ENCODE measurements at regions not wholly inside any gene's neighbourhood (a gene's known extent, or its start where the extent isn't known, plus 50 kb on each side); places are given as distances from the start of the nearest gene placed in this dataset.

DNA sequence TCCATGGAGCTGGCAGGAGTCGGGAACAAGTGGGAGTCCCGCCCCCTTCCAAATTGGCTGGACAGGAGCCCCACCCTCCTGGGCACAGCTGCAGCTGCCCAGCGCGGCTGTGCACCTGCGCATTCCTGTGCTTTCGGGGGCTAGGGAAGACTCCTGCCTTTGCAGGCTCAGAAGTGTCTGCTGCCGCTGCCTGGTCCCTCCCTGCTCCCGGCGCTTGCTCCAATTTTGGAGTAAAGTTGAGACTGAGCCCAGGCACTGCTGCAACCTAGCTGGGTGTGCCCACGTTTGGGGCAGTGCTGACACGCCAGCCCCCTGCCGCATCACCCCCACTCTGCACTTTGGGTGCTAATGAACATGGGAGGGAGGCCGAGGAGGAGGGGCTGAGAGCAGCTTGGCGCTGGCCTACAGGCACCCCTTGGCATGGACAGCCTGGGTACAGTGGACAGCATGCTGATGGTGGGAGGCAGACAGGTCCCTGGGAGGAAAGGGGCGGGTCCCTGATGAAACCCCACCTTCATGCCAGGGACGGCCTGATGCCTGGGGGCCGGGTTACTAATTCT lies 399.2 kb upstream of the CNTN4 start:
- no peak for DNase-seq

DNA sequence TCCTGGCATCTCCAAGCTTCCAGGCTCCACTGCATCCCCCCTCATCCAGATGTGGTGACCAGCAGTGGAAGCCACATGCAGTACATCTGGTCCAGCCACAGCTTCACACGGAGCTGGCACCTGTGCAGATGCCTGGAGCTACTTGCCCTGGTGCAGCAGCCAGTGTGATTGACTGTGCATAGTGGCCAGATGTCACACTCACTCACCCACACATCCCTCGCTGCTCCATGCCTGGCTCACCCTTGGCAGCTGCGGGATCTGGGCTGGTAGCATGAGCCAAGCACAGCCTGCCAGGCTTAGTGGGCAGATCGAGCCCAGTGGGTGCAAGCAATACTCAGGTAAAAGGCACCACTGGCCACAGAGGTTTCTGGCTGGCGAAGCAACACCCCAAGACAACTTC lies 398.0 kb upstream of the CNTN4 start:
- no peak for DNase-seq

DNA sequence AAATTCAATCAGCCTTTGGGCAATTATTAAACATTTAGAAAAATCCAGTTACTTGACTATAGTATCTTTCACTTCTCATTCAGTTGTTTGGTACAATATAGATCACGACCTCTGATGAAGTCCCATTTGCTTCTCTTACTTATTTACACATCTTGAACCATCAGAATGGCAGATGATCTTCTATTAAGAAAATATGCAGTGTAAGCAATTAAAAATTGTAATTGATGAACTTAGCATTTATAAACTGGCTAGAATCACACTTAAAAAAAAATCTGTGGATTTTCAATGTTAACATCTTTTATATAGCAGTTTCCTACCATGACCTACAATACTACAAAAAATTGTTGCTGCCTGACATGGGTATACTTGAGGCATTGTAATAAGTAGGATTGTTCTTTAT lies 395.5 kb upstream of the CNTN4 start:
- DNase-seq, result no peak

DNA sequence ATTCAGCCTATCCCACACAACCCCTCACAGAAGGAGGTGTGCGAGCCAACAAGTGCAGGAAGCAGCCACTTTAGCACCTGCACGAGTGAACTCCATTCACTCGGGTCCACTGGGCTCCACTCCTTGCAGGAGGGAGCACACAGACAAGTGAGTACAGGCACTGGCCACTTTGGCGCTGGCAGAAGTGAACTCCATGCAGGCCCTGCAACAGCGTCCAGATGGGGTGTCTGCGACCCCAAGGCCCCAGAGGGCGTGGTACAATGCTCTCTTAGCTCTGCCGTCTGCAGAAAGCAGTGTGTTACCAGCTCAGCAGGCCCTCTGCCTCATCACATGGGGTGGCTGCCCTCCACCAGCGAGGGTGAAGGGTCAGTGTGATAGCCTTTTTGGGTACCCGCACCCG lies 388.0 kb upstream of the CNTN4 start:
- no peak for DNase-seq

DNA sequence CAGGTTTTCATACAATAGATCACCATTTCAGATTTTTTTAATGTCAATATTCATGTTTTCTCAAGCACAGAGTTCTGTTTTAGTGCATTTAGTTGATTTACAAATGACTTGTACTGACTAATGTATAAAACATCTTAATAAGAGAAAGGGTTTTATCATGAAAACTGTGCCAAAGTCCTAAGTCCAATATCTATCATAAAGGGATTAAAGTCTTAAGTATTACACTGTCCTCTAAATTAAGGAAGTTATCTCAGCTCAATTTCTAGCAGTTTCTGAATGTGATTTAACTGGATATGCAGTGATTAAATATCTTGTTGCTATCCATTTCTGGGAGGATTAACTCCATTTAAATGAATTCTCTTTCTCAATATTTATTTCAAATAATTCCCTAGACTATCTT lies 381.1 kb upstream of the CNTN4 start:
- DNase-seq, result no peak

- no peak for DNase-seq
Measured at GRCh38 chr3:1723726-1724125, 374.9 kb upstream of the CNTN4 start.

GRCh38 chr3:1726741-1727140 lies 371.9 kb upstream of the CNTN4 start:
- no peak for DNase-seq

- DNase-seq, result no peak
Measured at GRCh38 chr3:1727242-1727641, 371.4 kb upstream of the CNTN4 start.

- no peak for DNase-seq
Measured at GRCh38 chr3:1728510-1728909, 370.2 kb upstream of the CNTN4 start.

DNA sequence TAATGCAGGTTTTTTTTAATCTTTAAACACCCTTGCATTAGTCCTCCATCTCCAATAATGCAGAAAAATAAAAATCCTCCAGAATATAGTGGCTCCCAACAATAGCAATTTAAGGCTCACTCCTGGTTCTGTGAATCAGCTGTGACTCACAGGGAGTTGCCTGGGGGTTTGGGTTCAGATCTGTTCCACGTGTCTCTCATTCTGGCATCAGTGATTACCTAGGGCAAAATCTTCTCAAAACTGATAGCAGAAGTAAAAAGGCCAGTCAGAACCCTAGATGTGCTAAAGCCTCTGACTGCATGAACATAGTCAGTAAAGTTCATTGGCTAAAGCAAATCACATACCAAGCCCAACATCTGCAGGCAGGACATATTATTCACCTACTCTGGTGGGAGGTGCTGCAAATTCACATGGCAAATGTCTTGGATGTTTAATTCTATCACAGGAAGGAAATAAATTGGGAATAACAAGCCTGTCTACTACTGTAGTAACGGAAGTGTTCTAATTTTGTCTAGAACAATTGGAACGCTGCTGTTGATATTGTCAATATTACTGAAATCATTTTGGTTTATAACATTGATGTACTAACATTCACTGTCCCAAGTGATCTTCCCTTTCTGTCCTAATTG lies 364.1 kb upstream of the CNTN4 start:
- no peak for DNase-seq

GRCh38 chr3:1752205-1752604 lies 346.5 kb upstream of the CNTN4 start:
- DNase-seq, result no peak

- DNase-seq, result no peak
Measured at GRCh38 chr3:1766384-1766783, 332.3 kb upstream of the CNTN4 start.

DNA sequence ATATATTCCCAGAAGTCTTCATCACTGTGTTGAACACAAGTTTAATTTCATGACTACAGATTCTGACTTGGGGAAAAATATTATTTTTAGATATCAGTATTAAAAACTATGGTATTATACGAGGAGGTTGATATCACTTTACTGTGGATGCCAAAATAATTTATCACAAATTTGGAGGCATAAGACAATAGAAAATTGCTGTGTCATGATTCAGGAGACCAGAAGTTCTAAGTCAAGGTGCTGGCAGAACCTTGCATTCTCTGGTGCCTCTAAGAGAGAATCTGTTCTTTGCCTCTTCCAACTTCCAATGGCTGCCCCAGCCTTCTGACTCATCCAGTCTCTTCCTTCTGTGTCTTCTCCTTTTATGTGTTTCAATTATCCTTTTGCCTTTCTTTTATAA lies 325.0 kb upstream of the CNTN4 start:
- DNase-seq, result no peak

DNA sequence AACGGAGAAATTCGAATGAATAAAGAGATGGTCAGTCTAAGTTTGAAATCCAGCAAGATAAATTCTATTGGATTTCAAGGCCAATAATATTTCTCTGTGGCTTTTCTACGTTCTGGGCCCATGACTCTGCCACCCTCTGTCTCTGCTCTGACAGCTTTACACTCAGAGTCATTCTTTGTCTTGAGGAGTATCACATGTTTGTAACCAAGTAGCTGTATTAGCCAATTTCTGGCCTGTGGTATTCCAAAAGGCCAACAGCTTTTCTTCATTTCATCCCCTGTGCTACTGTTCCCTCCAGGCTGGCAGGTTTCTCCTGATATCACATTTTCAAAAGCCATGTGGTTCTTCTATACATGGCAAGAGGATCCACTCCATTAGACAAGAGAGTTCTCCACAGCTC lies 324.1 kb upstream of the CNTN4 start:
- DNase-seq, result no peak

GRCh38 chr3:1775321-1775720 lies 323.3 kb upstream of the CNTN4 start:
- no peak for DNase-seq

DNA sequence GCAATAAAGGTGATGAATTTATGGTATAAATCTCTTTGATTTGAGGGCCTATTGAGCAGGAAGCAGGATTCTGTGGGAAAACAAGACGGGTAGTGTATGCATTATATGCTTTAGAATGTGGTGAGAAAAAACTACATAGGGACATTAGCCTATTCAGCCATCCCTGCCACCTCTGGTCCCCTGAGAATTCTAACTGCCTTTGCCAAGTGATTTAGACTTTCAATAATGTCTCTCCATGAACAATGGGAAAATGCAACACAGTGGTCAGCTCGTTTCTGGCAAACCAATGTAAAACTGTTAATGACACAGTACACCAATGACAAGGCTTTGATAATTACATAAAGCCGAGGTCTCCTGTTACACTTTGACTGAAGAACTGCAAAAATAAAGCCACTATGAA lies 314.7 kb upstream of the CNTN4 start:
- DNase-seq, result no peak

DNA sequence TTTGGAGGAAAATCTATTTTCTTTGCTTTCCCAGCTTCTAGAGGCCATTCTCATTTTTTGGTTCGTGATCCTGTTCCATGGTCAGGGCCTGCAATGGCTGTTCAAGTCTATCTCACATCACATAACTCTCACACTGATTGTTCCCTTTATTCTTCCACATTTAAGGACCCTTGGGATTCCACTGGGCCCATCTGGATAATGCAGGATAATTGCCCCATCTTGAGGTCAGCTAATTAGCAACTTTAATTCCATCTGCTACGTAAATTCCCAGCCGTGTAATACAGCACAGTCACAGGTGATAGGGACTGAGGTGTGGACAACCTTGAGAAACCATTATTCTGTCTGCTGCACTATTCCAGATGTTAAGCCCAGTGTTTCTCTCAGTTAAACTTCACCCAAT lies 311.6 kb upstream of the CNTN4 start:
- DNase-seq, result no peak

- no peak for DNase-seq
Measured at GRCh38 chr3:1792466-1792865, 306.2 kb upstream of the CNTN4 start.

DNA sequence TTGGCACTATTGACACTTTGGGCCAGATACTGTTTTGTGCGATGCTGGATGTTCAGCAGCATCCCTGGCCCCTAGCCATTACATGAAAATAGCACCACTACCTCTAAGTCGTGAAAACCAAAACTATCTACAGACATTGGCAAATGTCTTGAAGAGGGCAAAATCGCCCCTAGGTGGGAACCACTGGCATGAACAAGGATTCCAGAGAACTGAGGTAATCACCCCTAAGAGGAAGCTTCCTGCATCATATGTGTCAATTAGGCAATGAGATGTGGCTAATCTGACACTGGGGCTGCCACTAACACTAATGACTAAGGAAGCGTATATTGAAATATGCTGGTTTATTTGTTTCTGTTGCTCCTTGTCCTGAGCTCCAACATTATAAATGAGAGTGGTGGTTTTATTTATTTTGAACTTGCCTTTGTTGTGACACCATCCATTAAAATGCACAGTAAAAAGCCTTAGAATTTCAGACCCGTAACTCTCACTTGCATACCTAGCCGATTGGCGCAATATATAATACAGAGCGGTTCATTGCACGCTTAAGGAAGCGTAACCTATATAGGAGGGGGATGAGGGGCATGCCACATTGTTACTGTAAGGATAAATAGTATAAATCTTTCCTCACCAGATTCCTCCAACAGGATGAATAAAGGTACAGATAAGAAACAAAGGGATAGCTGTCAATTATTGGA lies 299.8 kb upstream of the CNTN4 start:
- no peak for DNase-seq

- DNase-seq, result no peak
Measured at GRCh38 chr3:1805331-1805730, 293.3 kb upstream of the CNTN4 start.

GRCh38 chr3:1808590-1808989 lies 290.1 kb upstream of the CNTN4 start:
- DNase-seq, result no peak

DNA sequence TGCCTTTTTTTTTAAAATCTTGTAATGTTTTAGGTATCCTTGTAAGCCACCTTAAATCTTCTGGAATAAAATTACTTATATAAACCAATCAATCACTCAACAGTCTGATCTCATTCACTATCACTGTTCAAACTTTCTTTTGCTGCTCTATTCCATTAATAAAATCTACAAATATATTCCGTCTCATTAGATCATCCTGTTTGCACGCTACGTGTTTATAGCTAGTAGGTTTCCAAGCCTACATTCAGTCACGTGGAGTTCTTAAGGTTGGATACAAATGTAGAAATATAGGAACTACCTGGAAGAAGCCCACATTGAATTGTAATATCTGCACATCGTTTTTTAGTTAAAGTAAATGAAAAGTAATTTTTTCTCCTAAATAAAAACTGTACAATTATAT lies 274.8 kb upstream of the CNTN4 start:
- DNase-seq, result no peak

DNA sequence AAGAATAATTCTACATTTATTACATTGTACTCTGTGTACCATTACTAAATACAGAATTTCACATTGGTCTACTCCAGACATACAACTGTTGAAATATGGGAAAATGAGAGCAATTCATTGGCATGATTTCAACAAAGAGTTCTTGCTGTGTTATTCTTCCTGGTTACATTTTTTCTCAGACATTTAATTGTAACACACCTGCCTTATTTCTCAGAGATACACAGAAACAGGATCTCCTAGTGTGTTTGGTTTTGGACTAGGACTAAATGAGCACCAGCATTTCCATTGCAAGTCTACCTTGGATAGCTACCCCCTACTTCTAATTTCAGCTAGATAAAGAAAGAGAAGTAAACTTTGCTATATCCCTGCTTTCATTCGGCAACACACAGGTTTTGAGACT lies 274.3 kb upstream of the CNTN4 start:
- no peak for DNase-seq

- DNase-seq, result no peak
Measured at GRCh38 chr3:1828519-1828918, 270.1 kb upstream of the CNTN4 start.

GRCh38 chr3:1830851-1831250 lies 267.8 kb upstream of the CNTN4 start:
- DNase-seq, result no peak

All from Kasumi-1 (cell line).